ENCODE measurements at regions not wholly inside any gene's neighbourhood (a gene's known extent, or its start where the extent isn't known, plus 50 kb on each side); places are given as distances from the start of the nearest gene placed in this dataset.
A peak's percentile ranks its signal among the peaks of the same experiment; 100 is the strongest.

DNA sequence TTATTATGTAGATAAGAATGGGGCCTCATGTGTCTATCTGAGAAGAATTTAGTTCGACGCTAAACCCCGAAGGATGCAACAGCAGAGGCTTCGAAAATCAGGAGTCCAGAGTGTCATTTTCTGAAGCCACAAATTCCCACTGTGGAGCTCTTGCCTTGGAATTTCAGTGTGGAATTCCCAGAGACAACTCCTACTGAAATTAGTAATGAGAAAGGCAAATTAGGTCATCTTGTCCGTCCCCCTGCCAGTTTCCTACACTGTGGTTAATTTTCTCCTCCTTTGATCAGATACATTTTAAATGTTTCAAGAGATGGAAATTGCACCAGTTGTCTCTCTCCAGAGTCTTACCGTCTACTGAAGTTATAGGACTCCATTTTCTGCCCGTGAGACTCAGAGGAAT lies 633.6 kb downstream of the BNC2 start:
- Histone ChIP-seq H3K9me3 (no peaks in the 10 kb centered on the region), H3K4me1 (ENCODE audit: control insufficient read depth in 1 of 2, low read depth in 2 of 2) (no peaks in the 10 kb centered on the region), H3K27ac (no peak overlapping the region), H3K36me3 (no peaks in the 10 kb centered on the region), H3K4me3 (no peak overlapping the region), H3K27me3 (replicated peaks; ENCODE audit: insufficient read depth) (no peaks in the 10 kb centered on the region)
- TF ChIP-seq, protein P1, sequence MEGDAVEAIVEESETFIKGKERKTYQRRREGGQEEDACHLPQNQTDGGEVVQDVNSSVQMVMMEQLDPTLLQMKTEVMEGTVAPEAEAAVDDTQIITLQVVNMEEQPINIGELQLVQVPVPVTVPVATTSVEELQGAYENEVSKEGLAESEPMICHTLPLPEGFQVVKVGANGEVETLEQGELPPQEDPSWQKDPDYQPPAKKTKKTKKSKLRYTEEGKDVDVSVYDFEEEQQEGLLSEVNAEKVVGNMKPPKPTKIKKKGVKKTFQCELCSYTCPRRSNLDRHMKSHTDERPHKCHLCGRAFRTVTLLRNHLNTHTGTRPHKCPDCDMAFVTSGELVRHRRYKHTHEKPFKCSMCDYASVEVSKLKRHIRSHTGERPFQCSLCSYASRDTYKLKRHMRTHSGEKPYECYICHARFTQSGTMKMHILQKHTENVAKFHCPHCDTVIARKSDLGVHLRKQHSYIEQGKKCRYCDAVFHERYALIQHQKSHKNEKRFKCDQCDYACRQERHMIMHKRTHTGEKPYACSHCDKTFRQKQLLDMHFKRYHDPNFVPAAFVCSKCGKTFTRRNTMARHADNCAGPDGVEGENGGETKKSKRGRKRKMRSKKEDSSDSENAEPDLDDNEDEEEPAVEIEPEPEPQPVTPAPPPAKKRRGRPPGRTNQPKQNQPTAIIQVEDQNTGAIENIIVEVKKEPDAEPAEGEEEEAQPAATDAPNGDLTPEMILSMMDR (IDR thresholded peaks at IDR 0.05): no peak
- DNase-seq (ENCODE audit: low spot score) (no peak), ATAC-seq (ENCODE audit: insufficient number of reproducible peaks, low FRiP score, low read depth) (no peak)

DNA sequence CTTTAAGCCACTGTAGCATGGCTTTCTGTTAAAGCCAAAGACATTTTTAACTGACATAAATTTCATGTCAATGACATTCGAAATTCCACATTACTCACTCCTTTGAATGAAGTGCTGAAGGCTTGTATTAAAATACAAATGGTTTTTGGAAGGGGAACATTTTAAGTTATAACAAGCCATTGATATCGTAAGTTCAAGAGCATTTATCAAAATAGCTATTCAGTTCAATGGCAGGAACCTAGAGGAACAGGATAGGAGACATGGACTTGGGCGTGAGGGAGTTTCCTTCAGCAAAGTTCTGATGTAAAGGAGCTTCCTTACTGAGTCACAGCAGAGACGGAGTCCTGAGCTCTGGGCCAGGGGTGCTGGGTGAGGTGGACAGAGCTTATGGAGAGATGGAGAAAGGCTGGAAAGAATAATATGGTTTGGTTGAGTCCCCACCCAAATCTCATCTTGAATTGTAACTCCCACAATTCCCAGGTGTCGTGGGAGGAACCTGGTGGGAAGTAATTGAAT lies 631.8 kb downstream of the BNC2 start:
- Histone ChIP-seq H3K36me3 (no peaks in the 10 kb centered on the region), H3K4me3 (no peak overlapping the region), H3K4me1 (ENCODE audit: control insufficient read depth in 1 of 2, low read depth in 2 of 2) (no peaks in the 10 kb centered on the region), H3K27me3 (replicated peaks; ENCODE audit: insufficient read depth) (no peaks in the 10 kb centered on the region), H3K9me3 (no peaks in the 10 kb centered on the region), H3K27ac (no peak overlapping the region)
- TF ChIP-seq, protein P1 (IDR thresholded peaks at IDR 0.05): no peak
- DNase-seq (ENCODE audit: low spot score) (no peak), ATAC-seq (ENCODE audit: insufficient number of reproducible peaks, low FRiP score, low read depth) (no peak)

DNA sequence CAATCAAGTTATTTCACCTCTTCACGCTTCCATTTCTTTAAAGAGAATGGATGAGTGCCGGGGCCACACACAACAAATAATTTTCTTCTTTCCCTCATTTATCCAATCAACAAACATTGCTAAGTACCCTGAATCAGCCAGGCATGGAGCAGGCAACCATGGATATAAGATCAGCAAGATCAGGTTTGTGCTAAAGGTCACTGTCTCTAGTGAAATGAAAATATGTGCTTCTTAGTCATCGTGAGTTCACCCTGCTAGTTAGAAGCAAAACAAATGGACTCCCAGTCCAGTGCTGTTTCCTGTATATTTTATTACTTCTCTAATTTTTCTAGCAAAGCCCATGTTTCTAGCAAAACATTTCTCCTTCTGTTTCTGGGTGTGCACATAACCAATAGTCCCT lies 629.2 kb downstream of the BNC2 start:
- no peaks in the 10 kb centered on the region for H3K27me3 ChIP-seq (replicated peaks; ENCODE audit: insufficient read depth)
- H3K9me3 ChIP-seq: no peaks in the 10 kb centered on the region
- H3K27ac ChIP-seq: no peak overlapping the region
- peaks cover 10 to 13% of the 10 kb centered on the region in 2 donors for H3K4me1 ChIP-seq (ENCODE audit: control insufficient read depth in 1 of 2, low read depth in 2 of 2)
- H3K4me3 ChIP-seq: no peak overlapping the region
- no peaks in the 10 kb centered on the region for H3K36me3 ChIP-seq
- ATAC-seq (ENCODE audit: insufficient number of reproducible peaks, low FRiP score, low read depth) (no peak), DNase-seq (ENCODE audit: low spot score) (no peak)
- TF ChIP-seq, protein P1 (IDR thresholded peaks at IDR 0.05): no peak

DNA sequence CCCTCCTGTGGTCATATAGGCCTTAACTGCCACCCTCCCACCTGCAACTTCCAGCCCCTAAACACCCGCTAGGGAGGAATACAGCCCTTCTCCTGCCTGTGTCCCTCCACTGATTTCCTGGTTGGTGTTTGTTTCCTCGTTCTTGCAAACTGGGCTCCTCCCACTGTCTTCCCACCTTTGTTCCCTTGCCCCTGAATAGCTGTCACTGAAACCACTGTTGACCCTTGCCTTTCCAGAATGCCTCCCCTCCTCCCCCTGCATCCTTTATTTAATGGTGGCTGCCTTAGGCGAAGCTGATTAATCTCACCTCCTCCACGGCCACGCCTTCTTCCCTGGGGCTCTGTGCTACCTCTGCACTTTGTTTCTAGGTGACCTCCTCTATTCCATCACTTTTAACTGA lies 626.7 kb downstream of the BNC2 start:
- H3K27ac ChIP-seq: no peak overlapping the region
- H3K27me3 ChIP-seq (replicated peaks; ENCODE audit: insufficient read depth): no peaks in the 10 kb centered on the region
- H3K4me1 ChIP-seq (ENCODE audit: control insufficient read depth in 1 of 2, low read depth in 2 of 2): peaks cover 10 to 32% of the 10 kb centered on the region in 2 donors
- H3K4me3 ChIP-seq: no peak overlapping the region
- no peaks in the 10 kb centered on the region for H3K9me3 ChIP-seq
- H3K36me3 ChIP-seq: no peaks in the 10 kb centered on the region
- TF ChIP-seq, protein P1 (IDR thresholded peaks at IDR 0.05): no peak
- no peak for ATAC-seq (ENCODE audit: insufficient number of reproducible peaks, low FRiP score, low read depth)
- no peak for DNase-seq (ENCODE audit: low spot score)

DNA sequence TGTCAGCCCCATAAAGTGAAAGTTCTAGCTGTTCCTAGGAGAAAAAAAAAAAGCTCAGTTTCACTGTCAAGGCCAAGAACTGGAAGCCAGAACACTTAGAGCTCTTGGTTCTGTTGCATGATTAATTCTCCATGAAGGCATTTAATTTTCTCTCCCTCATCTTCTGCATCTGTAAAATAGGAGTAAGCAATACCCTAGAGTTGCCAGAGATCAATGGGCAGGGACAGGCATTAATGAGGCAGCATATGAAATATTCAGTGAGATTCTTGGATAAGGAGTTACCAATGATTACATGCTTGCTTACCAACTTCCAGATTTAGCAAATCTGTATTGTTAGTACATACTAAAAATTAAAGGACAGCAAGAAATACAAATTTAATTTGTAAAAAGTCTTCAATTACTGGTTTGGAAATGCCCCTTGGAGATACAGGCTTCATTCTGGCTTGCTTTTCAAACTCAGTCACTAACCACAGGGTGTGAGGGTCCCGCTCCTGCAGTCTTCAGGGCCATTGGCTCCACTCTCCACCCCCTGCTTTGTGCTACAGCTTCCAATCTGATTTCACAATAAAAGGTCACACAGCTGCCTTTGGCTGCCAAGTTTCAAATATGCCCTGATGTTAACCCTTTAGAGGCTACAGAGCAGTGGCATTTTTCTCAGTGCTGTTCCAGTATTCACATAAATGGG lies 624.6 kb downstream of the BNC2 start:
- H3K27ac ChIP-seq: peak overlapping the region; percentile 52 to 58
- TF ChIP-seq, protein P1 (IDR thresholded peaks at IDR 0.05): no peak
- H3K4me3 ChIP-seq: peak overlapping the region; percentile 10
- no peaks in the 10 kb centered on the region for H3K36me3 ChIP-seq
- H3K4me1 ChIP-seq (ENCODE audit: control insufficient read depth in 1 of 2, low read depth in 2 of 2): peaks cover 10 to 32% of the 10 kb centered on the region in 2 donors
- H3K9me3 ChIP-seq: no peaks in the 10 kb centered on the region
- no peak for DNase-seq (ENCODE audit: low spot score)
- no peaks in the 10 kb centered on the region for H3K27me3 ChIP-seq (replicated peaks; ENCODE audit: insufficient read depth)
- ATAC-seq (ENCODE audit: insufficient number of reproducible peaks, low FRiP score, low read depth): no peak

All from thoracic aorta (tissue), 2 donors.